GM19238 (cell line): ENCODE measurements at regions not wholly inside any gene's neighbourhood (a gene's known extent, or its start where the extent isn't known, plus 50 kb on each side); places are given as distances from the start of the nearest gene placed in this dataset.

Experiments
- DNase-seq: peaks from one replicate; pipeline ENCODE4 v3.0.0; 2011; ENCODE audit warnings: low spot score; ENCODE audit not compliant: insufficient read length

- DNase-seq, result no peak
Measured at GRCh38 chr6:2504495-2505064, 246.1 kb downstream of the MYLK4 start.

- DNase-seq, result no peak
Measured at GRCh38 chr6:2503816-2504494, 246.8 kb downstream of the MYLK4 start.

GRCh38 chr6:2502998-2503674, 247.6 kb downstream of the MYLK4 start:
- DNase-seq, result no peak

- no peak for DNase-seq
Measured at GRCh38 chr6:2502096-2502997, 248.4 kb downstream of the MYLK4 start.

- no peak for DNase-seq
Measured at GRCh38 chr6:2497922-2498623, 252.6 kb downstream of the MYLK4 start.

GRCh38 chr6:2496291-2496690, 250.9 kb upstream of the GMDS start:
- DNase-seq, result no peak

GRCh38 chr6:2492686-2493523, 247.5 kb upstream of the GMDS start:
- DNase-seq, result no peak

- DNase-seq, result no peak
Measured at GRCh38 chr6:2491137-2491536, 245.7 kb upstream of the GMDS start.

GRCh38 chr6:2488578-2488977, 243.2 kb upstream of the GMDS start:
- no peak for DNase-seq

- no peak for DNase-seq
Measured at GRCh38 chr6:2485116-2485515, 239.7 kb upstream of the GMDS start.

GRCh38 chr6:2482773-2483172, 237.4 kb upstream of the GMDS start:
- DNase-seq, result no peak

GRCh38 chr6:2481307-2481706, 235.9 kb upstream of the GMDS start:
- no peak for DNase-seq

- no peak for DNase-seq
Measured at GRCh38 chr6:2480267-2480966, 235.0 kb upstream of the GMDS start.

- no peak for DNase-seq
Measured at GRCh38 chr6:2478200-2478599, 232.8 kb upstream of the GMDS start.

GRCh38 chr6:2477666-2478065, 232.3 kb upstream of the GMDS start:
- DNase-seq, result no peak

GRCh38 chr6:2477250-2477649, 231.8 kb upstream of the GMDS start:
- no peak for DNase-seq

GRCh38 chr6:2476376-2476775, 231.0 kb upstream of the GMDS start:
- no peak for DNase-seq

- DNase-seq, result no peak
Measured at GRCh38 chr6:2471472-2471871, 226.1 kb upstream of the GMDS start.

- DNase-seq, result no peak
Measured at GRCh38 chr6:2469428-2469827, 224.0 kb upstream of the GMDS start.

GRCh38 chr6:2468601-2468955, 223.2 kb upstream of the GMDS start:
- no peak for DNase-seq
